Globus pallidus (tissue), 1 donor: ENCODE measurements at regions not wholly inside any gene's neighbourhood (a gene's known extent, or its start where the extent isn't known, plus 50 kb on each side); places are given as distances from the start of the nearest gene placed in this dataset.
A peak's percentile ranks its signal among the peaks of the same experiment; 100 is the strongest.

Experiments used
- DNase-seq: peaks from one replicate; pipeline ENCODE4 v3.0.0-alpha.2; 2015; ENCODE audit warnings: low spot score

DNA sequence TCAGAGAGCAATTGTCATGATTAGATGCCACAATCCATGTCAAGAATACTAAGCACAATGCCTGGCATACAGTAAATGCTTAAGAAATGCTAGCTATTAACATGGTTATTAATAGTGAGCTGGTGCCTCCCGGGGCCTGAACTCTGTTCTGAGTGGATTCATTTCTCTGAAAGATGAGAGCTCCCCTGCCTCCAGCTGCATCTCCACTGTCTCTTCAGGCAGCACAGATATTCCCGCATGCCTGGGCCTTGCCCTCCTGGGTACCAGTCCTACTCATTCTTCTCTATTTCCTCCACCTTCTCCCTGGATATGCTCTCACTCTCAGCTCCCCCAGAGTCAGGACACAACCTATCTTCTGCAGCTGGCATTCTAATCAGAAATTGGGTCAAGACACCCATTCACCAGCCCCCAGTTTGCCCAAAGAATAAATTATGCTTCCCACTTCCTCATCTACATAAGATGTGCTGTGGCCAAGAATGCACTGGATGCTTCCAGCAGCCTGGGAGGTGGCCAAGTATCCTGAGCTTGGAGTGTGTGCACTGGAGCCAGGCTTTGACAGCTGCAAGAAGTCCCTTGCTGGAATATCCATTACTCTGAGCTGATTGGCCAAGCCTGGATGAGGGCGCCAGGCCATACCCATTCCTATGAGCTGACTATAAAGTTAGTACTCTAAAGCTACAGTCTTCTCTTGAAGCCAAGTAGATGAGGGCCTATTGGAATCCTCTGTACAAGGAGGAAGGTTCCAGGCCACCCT lies 669.0 kb downstream of the ACTL7B start:
- DNase-seq: peak; percentile 40

DNA sequence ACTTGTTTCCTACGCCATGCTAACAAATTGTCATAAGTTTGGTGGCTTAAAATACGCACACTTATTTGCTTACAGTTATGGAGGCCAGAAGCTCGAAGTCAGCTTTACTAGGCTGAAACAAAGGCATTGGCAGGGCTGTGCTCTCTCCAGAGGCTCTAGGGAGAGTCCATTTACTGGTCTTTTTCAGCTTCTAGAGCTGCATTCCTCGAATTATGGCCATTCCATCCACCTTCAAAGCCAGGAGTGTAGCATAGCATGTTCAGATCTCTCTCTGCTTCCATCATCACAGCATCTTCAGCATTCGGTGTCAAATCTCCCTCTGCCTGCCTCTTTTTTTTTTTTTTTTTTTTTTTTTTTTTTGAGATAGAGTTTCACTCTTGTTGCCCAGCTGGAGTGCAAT lies 670.2 kb downstream of the ACTL7B start:
- no peak for DNase-seq

DNA sequence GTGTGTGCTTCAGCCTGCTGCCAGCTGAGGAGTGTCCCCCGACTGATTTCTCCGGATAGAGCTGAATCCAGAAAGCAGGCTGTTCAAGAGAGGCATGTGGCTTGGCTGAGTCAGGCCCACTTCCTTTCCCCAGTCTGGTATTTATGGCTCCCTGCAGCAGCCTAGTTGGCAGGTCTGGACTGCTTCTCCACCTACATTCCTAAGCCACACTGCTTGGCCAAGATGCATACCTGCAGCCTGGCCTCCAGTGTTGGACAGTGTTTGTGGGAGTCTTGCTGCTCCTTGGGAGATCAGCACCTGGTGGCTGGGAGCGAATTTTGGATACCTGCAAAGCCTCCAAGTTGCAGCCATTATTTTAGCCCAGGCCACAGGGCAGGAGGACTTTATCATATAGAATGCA lies 670.8 kb downstream of the ACTL7B start:
- no peak for DNase-seq

DNA sequence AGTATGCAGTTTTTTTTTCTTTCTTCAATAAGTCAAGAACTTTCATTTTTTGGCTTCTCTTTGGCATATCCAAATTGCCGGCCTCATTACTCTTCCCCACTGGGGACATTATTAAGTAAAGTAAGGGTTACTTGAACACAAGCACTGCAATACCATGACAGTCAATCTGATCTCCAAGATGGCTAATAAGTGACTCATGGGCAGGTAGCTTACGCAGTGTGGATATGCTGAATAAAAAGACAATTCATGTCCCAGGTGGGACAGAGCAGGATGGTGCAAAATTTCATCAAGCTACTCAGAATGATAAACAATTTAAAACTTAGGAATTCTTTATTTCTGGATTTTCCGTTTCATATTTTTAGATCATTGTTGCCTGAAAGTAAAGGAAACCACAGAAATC lies 671.8 kb downstream of the ACTL7B start:
- no peak for DNase-seq

DNA sequence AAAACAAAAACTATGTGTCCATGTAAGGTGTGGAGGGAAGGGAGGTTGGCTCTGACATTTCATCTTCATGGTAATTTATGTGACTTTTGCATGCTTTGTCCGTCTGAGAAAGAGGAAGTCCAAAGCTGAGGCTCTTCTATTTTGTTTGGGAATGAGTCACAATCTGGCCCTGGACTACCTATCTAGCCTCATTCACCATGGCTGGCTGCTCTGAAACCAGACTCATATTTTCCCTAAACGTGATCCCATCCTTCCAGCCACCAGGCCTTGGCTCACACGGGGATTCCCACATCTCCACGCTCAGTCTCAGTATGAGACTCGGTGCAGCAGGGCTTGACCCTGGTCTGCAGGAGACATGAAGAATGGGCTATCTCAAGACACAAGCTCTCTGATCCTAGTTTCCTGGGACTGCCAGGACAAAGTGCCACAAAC lies 672.8 kb downstream of the ACTL7B start:
- DNase-seq: no peak

DNA sequence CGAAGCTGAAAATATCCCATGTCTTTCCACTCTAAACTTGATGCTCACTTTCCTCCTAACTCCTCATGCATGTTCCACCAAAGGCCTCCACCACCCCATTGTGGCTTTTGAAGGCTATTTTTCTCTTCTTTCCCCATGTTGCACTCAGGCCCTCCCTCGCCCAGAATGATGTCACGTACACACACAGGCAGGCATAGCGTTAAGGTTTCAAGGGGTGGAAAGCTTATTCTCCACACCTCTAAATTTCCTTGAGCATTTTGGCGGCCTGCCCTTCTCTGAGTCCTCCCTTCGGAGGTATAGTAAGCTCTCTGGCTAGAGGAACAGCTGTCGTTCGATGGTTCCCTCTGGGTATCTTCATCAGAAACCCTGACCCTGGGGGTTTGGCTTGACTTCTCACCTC lies 673.5 kb downstream of the ACTL7B start:
- DNase-seq: no peak

DNA sequence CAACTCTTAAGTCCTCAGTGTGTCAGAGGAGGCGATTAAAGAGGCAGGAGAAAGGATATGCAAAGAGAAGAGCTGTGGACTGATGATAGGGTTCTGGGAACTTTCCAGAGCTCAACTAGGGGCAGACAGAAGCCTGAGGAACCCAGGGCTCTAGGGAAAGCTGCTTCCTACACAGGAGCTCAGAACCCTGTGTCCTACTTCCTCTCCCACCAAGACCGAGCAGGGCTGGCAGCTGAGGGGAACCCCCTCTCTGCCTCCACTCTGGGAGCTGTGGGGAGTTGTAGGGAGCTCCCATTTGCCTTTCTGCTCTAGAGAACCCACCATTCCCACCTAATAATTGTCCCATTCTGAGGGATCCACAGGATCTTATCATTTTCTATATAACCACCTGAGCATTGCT lies 674.3 kb downstream of the ACTL7B start:
- DNase-seq: no peak

DNA sequence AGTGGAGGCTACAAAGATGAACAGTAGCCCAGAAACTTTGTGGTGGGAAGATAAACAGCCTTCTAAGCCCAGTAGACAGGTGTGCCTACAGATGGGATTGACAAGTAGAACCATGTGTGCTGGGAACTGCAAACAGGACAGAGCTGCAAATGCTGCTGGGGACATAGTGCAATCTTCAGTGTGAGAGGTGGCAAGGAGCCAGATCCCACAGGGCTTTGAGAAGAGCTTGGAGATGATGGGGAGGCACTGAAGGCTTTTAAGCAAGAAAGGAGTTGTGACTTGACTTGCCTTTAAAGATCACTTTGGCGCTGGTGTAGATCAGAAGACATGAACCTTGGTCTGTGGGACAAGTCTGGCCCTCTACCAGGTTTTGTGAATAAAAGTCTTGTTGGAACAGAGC lies 675.2 kb downstream of the ACTL7B start:
- peak; percentile 8 for DNase-seq

DNA sequence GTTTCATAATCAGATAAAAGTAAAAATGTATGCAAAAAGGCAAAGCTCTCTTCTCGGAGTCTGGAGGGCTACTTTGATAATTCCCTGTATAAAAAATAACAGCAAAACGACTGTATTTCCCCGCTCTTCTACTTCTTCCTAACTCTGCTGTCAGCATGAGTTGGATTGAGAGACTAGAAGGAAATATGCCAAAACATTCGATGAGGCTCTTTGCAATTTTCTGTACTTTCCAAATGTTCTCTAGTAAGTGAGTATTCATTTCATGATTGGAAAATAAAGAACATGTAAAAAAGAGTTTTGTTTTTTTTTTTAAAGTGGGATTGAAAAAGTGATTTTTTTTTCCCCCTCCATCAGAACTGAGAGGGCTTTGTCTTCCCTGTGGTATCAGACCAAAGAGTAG lies 677.5 kb downstream of the ACTL7B start:
- no peak for DNase-seq

DNA sequence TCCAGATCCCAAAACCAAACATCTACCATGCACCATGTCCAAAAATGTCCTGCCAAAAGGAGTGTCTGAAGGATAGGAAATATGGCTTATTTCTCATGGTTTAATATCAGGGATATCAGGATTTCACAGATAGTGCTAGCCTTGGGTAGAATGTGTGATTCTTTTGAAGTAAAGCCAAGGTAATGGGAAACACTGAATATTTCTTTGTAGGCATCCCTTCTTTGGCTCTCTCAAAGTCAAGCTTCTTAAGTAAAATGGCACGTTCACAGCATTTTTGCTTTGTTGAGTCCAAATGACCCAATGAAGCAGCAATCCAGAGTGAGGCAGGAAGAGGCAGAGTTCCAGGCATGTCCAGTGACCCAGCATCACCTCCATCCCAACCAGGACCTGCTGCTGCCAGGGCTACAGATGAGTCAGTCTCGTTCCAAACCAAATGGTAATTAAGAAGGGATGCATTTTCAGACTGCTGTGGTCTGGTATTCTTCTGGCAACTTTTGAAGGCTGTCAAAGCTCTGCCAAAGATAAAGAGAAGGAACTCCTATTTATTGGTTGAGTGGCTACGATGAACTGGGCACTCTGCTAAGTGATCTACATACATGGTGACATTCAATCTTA lies 678.8 kb upstream of the KLF4 start:
- DNase-seq: no peak

DNA sequence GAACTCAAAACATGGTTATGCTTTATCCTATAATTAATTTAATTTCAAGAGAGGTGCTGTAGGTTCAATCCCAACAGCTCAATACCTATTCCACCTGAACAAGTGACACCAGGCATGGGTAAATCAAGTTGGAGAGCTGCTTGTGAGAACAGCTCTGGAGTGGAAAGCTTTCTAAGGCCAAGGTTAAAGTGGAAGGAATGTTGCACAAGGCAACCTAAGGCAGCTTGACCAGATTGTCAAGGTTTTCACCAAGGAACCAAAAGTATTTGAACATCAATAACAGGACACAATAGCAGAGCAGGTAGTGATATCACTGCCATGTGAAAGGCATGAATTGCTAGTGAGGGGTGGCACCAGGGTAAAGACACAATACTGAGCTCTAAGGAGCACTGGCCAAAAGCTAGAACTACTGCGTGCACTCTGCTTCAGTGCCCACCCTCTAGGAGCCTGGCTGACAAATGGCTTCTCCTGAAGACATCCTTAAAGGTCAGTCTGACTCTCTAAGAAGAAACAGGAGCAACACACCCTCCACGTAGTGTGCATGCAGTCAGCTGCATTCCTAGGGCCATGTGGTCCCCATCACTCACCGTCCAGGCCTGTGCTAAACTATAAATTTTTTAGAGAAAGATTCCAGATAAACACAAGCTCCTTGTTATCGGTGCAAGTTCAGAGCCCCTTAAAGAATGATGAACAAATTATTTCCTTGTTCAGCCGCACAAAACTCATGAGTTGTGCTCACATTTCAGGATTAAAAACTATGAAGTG lies 677.7 kb upstream of the KLF4 start:
- no peak for DNase-seq

DNA sequence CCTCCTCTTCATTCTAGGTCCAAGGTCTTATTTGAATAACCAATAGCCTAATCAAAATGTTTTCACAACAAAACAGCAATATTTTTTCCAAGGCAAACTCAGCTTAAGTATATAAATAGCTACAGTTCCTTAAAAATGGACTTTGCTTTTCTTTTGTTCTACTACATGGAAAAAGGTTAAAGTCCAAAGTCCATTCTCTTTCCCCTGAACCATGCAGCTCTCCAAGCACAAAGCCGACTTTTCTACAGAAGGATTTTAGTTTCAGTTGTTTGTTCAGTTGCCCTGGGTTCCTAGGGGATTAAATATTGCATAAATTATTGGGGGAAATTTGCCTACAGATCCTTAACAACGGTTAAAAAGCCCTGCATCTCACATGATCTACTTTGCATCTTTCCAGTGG lies 677.0 kb upstream of the KLF4 start:
- DNase-seq: no peak

DNA sequence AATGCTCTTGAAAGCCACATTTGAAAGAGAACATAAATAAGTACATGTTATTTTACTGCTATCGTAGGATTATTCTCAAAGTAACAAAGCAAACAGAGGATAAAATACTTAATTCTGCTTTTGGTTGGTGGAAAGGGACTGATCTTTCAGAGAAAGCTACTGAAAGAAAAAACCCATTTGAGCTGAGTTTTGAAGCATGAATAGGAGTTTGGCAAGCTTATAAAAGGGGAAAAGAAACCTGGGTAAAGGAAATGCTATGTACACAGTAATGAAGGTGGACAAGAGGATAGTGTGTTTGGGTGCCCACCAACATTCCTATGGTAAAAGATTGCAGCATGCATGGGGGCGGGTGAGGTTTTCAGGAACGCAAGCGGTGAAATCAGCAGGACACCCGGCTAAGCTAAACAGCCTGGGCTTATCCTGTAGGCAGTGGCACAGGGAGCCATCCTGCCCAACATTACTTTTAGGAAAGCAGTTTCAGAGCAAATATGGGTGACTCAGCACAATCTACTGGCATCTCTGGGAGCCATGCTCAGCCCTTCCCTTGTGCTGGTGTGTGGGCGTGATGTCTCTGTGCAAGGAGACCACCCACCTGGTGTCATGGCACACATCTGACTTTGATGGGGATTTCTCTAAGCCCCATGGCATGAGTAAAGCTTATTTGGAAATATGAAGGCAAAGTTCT lies 673.9 kb upstream of the KLF4 start:
- DNase-seq: no peak

DNA sequence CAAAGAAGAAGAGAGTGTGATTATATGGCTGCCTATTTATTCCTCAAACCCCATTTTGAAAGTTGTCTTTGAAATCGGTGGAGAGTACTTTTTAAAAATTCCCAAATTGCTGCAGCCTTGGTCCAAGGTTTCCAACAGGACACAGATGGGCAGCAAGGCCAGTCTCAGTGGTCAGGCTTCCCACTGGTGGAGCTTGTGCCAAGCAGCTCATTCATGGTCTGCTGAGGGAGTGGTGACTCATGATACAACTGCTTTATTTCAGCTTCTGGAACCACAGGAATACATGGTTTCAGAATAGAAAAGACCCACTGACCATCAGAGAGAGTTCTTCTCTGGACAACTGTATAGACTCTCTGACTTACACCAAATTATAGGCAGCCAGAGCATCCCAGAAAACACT lies 673.1 kb upstream of the KLF4 start:
- DNase-seq: no peak

DNA sequence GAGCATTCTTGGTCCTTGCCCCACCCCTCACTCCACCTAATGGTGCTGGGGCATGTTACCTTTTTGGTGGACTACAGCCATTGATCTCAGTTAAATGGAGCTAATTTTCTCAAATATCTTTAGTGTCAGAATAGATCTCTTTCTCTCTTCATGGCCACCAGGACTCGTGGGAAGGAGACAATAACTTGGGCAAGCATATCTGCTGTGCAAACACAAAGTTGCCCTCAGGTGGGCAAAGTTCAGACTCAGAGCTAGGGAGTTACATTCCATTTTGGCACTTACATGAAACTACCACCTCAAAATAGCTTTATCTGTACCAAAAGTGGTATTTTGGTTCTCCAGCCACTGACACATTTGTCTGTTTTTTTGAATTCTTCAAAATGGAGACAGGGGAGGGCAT lies 671.9 kb upstream of the KLF4 start:
- no peak for DNase-seq

DNA sequence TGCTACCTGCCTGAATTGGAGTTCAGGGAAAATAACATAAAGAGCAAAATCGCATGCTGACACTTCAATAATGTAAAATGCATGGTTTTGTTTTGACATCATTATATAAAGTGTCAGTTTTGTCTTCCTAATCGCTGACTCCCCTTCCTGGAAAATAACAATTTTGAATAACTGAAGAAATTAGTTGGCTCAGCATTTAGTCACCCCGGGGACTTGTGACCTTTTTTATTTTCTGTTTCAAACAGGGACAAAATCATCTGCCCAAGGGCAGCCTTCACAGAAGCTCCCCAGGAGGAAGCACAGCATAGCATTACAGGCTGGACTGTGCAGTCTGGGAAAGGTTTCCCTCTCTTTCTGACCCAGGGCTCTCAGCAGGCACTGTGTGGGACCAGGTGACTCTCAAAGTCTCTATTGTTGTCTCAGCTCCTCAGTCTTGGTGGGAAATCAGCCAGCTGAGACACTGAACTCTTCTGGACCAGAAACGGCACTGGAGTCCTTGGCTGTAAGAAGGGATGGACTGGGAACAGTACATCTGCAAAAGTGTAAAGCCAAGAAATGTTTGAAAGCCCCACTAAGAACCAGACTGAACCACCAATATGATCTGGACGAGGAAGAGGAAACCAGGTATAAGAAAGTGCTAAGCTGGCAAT lies 671.3 kb upstream of the KLF4 start:
- no peak for DNase-seq

DNA sequence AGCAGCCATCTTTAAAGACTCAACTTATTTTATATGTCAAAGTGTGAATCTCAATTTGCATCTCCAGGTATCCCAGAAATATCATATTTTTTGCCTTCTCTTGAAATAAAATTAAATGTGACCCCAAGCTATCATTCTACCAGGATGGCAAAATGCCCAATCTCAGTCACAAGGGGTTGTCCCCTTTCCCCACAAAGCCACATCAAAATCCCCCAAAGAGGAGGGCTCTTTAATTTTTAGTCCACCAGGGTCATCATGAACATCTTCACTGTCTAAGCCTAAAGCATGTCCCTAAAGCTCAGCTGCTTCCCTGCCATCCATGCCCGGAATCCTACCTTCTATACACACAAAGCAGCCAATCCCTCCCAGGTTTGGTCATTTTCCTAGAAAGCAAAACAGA lies 670.5 kb upstream of the KLF4 start:
- no peak for DNase-seq

DNA sequence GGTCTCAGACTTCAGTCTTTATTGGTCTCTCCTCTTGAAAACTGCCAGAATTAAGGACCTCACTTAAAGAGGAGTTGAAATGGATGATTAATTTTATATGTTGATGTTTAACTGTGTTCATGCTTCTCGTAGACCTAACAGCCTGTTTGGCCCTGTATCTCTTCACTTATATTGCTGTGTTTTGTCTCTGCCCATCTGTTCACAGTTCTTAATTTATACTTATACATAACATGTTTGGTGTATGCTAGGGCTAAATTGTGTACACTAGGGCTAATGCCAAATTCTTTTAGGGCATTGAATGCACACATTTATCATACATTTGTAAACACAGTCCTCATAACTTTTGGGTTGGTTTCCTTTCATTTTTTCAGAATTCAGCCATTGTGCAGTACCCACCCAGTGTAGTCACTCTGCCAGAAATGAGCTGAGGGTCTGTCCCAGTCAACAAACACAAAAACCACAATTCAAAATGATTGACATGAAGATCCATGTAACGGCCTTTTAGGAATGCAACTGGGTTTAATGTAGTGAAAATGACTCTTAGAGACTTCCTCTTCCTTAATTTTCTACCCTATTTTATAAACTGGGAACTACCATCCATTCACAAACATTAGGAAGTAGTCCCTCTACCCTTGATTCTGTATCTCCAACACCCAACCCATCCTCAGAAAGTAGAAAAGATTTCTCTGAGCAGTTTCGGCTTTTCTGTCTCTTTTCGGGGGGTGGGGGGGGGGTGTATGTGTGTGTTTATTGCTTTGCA lies 668.8 kb upstream of the KLF4 start:
- no peak for DNase-seq

DNA sequence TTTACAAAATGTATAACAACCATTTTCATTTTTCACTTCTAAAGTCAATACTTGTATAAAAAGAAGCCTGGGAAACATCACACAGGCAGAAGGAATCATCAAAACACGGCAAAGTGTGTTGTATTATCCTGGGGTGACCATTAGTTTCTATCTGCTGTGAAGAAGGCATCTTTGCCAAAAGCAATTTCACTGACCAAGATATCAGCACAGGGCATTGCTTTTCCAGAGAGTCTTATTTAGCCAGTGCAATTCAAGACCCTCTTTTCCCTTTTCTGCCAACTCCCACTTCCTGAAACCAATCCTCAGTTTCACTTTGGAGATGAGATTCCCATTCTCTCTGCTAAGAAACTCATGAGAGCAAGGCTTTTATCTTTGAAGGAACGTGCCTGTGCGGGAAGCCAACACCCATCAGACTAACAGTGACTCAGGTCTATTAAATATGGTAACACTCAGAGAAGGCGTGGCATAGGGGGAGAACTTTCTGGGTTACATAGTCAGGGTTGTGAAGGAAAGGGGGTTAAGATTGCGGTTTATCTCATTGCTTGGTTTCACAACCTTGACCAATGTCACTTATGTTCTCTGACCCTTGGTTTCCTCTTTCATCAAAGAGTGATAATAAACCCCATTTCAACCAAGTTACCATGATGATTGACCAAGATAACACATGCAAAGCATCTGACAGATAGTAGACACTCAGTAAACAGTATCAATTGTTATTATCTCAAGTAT lies 666.9 kb upstream of the KLF4 start:
- no peak for DNase-seq

DNA sequence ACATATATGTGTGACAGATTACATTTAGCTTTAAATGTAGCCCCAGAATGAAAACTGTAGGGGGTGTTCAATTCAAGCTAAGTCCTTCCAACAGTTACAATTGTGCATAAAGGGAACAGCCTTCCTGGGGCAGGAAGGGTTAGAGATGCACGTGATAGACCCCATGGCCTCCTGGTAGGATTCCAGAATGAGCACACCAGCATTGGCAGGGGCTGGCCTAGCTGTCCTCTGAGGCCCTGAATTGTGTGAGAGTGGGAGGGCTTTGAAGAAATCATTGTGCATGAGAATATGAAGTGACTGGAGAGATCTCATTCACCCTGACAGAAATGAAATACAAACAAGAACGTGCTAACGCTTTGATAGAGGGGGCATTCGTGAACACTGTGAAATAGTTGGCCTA lies 663.8 kb upstream of the KLF4 start:
- peak; percentile 24 for DNase-seq
